WTC11 (cell line): ENCODE measurements at regions not wholly inside any gene's neighbourhood (a gene's known extent, or its start where the extent isn't known, plus 50 kb on each side); places are given as distances from the start of the nearest gene placed in this dataset.

Experiments
- ATAC-seq: fragments of 200-7000 bp; cut with Tn5 transposase; 2 replicates; pipeline ENCODE4 v1.10.0; 2021; ENCODE audit warnings: mild to moderate bottlenecking, moderate library complexity
- CTCF ChIA-PET: fragments of 300-600 bp; sonication (Branson Sonifier 250); formaldehyde crosslinking; loops from one replicate; lab custom pipeline; 2021; ENCODE audit warnings: antibody characterized with exemption; lab: Charles Lee
- POLR2A ChIA-PET: fragments of 350-600 bp; sonication (Branson Sonifier 250); formaldehyde crosslinking; loops from one replicate; lab custom pipeline; 2021; ENCODE audit warnings: antibody characterized with exemption; lab: Charles Lee
- DNase-seq: peaks from one replicate; pipeline ENCODE4 v3.0.0; 2021; ENCODE audit warnings: low spot score
- H3K27ac Mint-ChIP-seq: 2 replicates; pipeline ENCODE4 v1.8.0; 2021; ENCODE audit warnings: mixed read lengths
- H3K27me3 Mint-ChIP-seq: 2 replicates; pipeline ENCODE4 v1.8.0; 2021; ENCODE audit warnings: low read depth, mild to moderate bottlenecking, moderate library complexity, mixed read lengths
- H3K36me3 Mint-ChIP-seq: 2 replicates; pipeline ENCODE4 v1.8.0; 2021; ENCODE audit warnings: mixed read lengths
- H3K4me1 Mint-ChIP-seq: 2 replicates; pipeline ENCODE4 v1.8.0; 2022; ENCODE audit warnings: mixed read lengths
- H3K4me3 Mint-ChIP-seq: 2 replicates; pipeline ENCODE4 v1.8.0; 2021; ENCODE audit warnings: mild to moderate bottlenecking, moderate library complexity, mixed read lengths
- H3K9me3 Mint-ChIP-seq: 2 replicates; pipeline ENCODE4 v1.8.0; 2021; ENCODE audit warnings: mixed read lengths
- ATF2 ChIP-seq: sonication (generic); formaldehyde crosslinking; IDR thresholded peaks from 2 replicates; pipeline ENCODE4 v1.8.1; 2022; ENCODE audit warnings: low read depth, missing genetic modification reagents, borderline replicate concordance
- CREB1 ChIP-seq: sonication (generic); formaldehyde crosslinking; IDR thresholded peaks from 2 replicates; pipeline ENCODE4 v1.8.0; 2023; ENCODE audit warnings: mild to moderate bottlenecking, missing genetic modification reagents
- CREM ChIP-seq: sonication (generic); formaldehyde crosslinking; IDR thresholded peaks from 2 replicates; pipeline ENCODE4 v1.8.1; 2022; ENCODE audit warnings: mild to moderate bottlenecking, missing genetic modification reagents, moderate library complexity
- GABPB1 ChIP-seq: sonication (generic); formaldehyde crosslinking; IDR thresholded peaks from 2 replicates; pipeline ENCODE4 v1.8.1; 2023; ENCODE audit warnings: mild to moderate bottlenecking, missing genetic modification reagents
- GRHL2 ChIP-seq: fragments of 250-450 bp; sonication (Bioruptor Pico); IDR thresholded peaks from 2 replicates; pipeline ENCODE4 v1.8.0; 2022; ENCODE audit warnings: mild to moderate bottlenecking, moderate library complexity; ENCODE audit not compliant: insufficient replicate concordance, severe bottlenecking
- GTF2I ChIP-seq: fragments of 250-450 bp; sonication (Bioruptor Pico); conservative IDR thresholded peaks from 2 replicates; pipeline ENCODE4 v1.4.0; 2021; ENCODE audit warnings: mild to moderate bottlenecking
- HMGXB4 ChIP-seq: sonication (generic); formaldehyde crosslinking; IDR thresholded peaks from 2 replicates; pipeline ENCODE4 v1.8.1; 2023; ENCODE audit warnings: mild to moderate bottlenecking, moderate library complexity, missing genetic modification reagents
- KAT7 ChIP-seq: sonication (generic); formaldehyde crosslinking; IDR thresholded peaks from 2 replicates; pipeline ENCODE4 v1.8.1; 2023; ENCODE audit warnings: missing genetic modification reagents, mild to moderate bottlenecking, borderline replicate concordance
- NFATC4 ChIP-seq: fragments of 250-450 bp; sonication (Bioruptor Pico); IDR thresholded peaks from 2 replicates; pipeline ENCODE4 v1.9.0; 2021; ENCODE audit warnings: mild to moderate bottlenecking
- NFE2L1 ChIP-seq: sonication (generic); formaldehyde crosslinking; IDR thresholded peaks from 2 replicates; pipeline ENCODE4 v1.8.1; 2023; ENCODE audit warnings: missing genetic modification reagents
- NFYB ChIP-seq: sonication (generic); formaldehyde crosslinking; conservative IDR thresholded peaks from 2 replicates; pipeline ENCODE4 v1.8.0; 2022; ENCODE audit warnings: low read depth, missing genetic modification reagents
- OVOL2 ChIP-seq: fragments of 250-450 bp; sonication (Bioruptor Pico); IDR thresholded peaks from 2 replicates; pipeline ENCODE4 v1.9.0; 2021; ENCODE audit warnings: mild to moderate bottlenecking, borderline replicate concordance
- PREB ChIP-seq: sonication (generic); formaldehyde crosslinking; IDR thresholded peaks from 2 replicates; pipeline ENCODE4 v1.8.1; 2022; ENCODE audit warnings: mild to moderate bottlenecking, missing genetic modification reagents, moderate library complexity, borderline replicate concordance
- RELA ChIP-seq: sonication (generic); formaldehyde crosslinking; IDR thresholded peaks from 2 replicates; pipeline ENCODE4 v1.8.1; 2022; ENCODE audit warnings: missing genetic modification reagents, mild to moderate bottlenecking, borderline replicate concordance
- RORB ChIP-seq: fragments of 250-450 bp; sonication (Bioruptor Pico); IDR thresholded peaks from 2 replicates; pipeline ENCODE4 v1.9.0; 2021; ENCODE audit warnings: mild to moderate bottlenecking
- SOX15 ChIP-seq: fragments of 250-450 bp; sonication (Bioruptor Pico); IDR thresholded peaks from 2 replicates; pipeline ENCODE4 v1.9.0; 2021; ENCODE audit warnings: mild to moderate bottlenecking
- TEAD1 ChIP-seq: sonication (generic); formaldehyde crosslinking; IDR thresholded peaks from 2 replicates; pipeline ENCODE4 v1.8.0; 2022; ENCODE audit warnings: mild to moderate bottlenecking, missing genetic modification reagents
- ZBTB21 ChIP-seq: sonication (generic); formaldehyde crosslinking; IDR thresholded peaks from 2 replicates; pipeline ENCODE4 v1.8.1; 2023; ENCODE audit warnings: mild to moderate bottlenecking, missing genetic modification reagents, borderline replicate concordance
- ZNF317 ChIP-seq: sonication (generic); formaldehyde crosslinking; IDR thresholded peaks from 2 replicates; pipeline ENCODE4 v1.8.1; 2023; ENCODE audit warnings: low read depth, mild to moderate bottlenecking, moderate library complexity, missing genetic modification reagents, borderline replicate concordance
- TF ChIP-seq, protein P1 (sequence below): fragments of 250-450 bp; sonication (Bioruptor Pico); IDR thresholded peaks from 2 replicates; pipeline ENCODE4 v1.9.0; 2021; ENCODE audit warnings: mild to moderate bottlenecking, borderline replicate concordance
- TF ChIP-seq, protein P2 (sequence below): fragments of 250-450 bp; sonication (Bioruptor Pico); IDR thresholded peaks from 2 replicates; pipeline ENCODE4 v1.8.0; 2021; ENCODE audit warnings: mild to moderate bottlenecking
- TF ChIP-seq, protein P3 (sequence below): sonication (generic); formaldehyde crosslinking; IDR thresholded peaks from 2 replicates; pipeline ENCODE4 v1.8.0; 2022; ENCODE audit warnings: mild to moderate bottlenecking, missing genetic modification reagents
- TF ChIP-seq, protein P4 (sequence below): fragments of 250-450 bp; sonication (Bioruptor Pico); conservative IDR thresholded peaks from 2 replicates; pipeline ENCODE4 v1.9.0; 2021; ENCODE audit warnings: mild to moderate bottlenecking

GRCh38 chr1:30358500-30358899 lies 364.9 kb downstream of the MATN1 start:
- Mint-ChIP-seq H3K27ac (no peak overlapping the region), H3K27me3 (no peaks in the 10 kb centered on the region; the same call in 1 of the 2 replicates), H3K36me3 (no peaks in the 10 kb centered on the region), H3K4me1 (peaks cover 27% of the 10 kb centered on the region), H3K9me3 (no peaks in the 10 kb centered on the region), H3K4me3 (no peak overlapping the region)
- peak; percentile 48 for ATAC-seq
- DNase-seq = no peak
- ChIA-PET POLR2A (no interaction called here), CTCF (interaction anchor here (1.0 to 2.0 kb wide), 3 partner anchors 19 to 50 kb away, joined by 3 to 18 read pairs (median 3); no protein-coding TSS in a partner anchor)
- TF ChIP-seq GTF2I (CRISPR knock-in tag) = no peak
- TF ChIP-seq TEAD1 (CRISPR knock-in tag) = no peak
- TF ChIP-seq OVOL2 = no peak
- TF ChIP-seq, protein P1, sequence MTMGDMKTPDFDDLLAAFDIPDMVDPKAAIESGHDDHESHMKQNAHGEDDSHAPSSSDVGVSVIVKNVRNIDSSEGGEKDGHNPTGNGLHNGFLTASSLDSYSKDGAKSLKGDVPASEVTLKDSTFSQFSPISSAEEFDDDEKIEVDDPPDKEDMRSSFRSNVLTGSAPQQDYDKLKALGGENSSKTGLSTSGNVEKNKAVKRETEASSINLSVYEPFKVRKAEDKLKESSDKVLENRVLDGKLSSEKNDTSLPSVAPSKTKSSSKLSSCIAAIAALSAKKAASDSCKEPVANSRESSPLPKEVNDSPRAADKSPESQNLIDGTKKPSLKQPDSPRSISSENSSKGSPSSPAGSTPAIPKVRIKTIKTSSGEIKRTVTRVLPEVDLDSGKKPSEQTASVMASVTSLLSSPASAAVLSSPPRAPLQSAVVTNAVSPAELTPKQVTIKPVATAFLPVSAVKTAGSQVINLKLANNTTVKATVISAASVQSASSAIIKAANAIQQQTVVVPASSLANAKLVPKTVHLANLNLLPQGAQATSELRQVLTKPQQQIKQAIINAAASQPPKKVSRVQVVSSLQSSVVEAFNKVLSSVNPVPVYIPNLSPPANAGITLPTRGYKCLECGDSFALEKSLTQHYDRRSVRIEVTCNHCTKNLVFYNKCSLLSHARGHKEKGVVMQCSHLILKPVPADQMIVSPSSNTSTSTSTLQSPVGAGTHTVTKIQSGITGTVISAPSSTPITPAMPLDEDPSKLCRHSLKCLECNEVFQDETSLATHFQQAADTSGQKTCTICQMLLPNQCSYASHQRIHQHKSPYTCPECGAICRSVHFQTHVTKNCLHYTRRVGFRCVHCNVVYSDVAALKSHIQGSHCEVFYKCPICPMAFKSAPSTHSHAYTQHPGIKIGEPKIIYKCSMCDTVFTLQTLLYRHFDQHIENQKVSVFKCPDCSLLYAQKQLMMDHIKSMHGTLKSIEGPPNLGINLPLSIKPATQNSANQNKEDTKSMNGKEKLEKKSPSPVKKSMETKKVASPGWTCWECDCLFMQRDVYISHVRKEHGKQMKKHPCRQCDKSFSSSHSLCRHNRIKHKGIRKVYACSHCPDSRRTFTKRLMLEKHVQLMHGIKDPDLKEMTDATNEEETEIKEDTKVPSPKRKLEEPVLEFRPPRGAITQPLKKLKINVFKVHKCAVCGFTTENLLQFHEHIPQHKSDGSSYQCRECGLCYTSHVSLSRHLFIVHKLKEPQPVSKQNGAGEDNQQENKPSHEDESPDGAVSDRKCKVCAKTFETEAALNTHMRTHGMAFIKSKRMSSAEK (CRISPR knock-in tag) = no peak
- TF ChIP-seq NFE2L1 = no peak
- no peak for TF ChIP-seq ATF2 (CRISPR knock-in tag)
- TF ChIP-seq KAT7 (CRISPR knock-in tag) = no peak
- TF ChIP-seq SOX15 (CRISPR knock-in tag) = no peak
- no peak for TF ChIP-seq GABPB1
- TF ChIP-seq HMGXB4 (CRISPR knock-in tag) = no peak
- TF ChIP-seq ZNF317 (CRISPR knock-in tag) = no peak
- TF ChIP-seq, protein P2, sequence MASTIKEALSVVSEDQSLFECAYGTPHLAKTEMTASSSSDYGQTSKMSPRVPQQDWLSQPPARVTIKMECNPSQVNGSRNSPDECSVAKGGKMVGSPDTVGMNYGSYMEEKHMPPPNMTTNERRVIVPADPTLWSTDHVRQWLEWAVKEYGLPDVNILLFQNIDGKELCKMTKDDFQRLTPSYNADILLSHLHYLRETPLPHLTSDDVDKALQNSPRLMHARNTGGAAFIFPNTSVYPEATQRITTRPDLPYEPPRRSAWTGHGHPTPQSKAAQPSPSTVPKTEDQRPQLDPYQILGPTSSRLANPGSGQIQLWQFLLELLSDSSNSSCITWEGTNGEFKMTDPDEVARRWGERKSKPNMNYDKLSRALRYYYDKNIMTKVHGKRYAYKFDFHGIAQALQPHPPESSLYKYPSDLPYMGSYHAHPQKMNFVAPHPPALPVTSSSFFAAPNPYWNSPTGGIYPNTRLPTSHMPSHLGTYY (CRISPR knock-in tag) = no peak
- TF ChIP-seq NFYB = no peak

DNA sequence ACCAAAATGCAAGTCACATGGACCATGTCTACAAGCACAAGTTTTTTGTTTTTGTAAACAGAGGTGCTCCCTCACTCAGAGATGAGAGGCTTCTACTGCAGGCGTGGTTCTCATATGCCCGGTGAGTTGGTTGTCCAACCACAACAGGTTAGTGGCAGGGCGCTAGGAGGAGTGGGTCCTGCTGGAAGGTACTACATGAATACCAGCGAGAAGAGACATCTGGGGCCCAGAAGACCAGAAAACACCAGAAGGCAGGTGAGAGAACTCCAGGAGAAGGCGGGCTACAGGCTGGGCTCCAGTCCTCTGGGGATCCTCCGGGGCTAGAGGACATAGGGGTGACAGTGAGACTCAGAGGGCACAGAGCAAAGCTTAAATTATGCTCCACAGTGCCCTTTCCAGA lies 366.5 kb downstream of the MATN1 start:
- DNase-seq = no peak
- H3K27ac Mint-ChIP-seq = no peak overlapping the region
- POLR2A ChIA-PET = no interaction called here

More for the DNA sequence above, 366.5 kb downstream of the MATN1 start:
- TF ChIP-seq, protein P3, sequence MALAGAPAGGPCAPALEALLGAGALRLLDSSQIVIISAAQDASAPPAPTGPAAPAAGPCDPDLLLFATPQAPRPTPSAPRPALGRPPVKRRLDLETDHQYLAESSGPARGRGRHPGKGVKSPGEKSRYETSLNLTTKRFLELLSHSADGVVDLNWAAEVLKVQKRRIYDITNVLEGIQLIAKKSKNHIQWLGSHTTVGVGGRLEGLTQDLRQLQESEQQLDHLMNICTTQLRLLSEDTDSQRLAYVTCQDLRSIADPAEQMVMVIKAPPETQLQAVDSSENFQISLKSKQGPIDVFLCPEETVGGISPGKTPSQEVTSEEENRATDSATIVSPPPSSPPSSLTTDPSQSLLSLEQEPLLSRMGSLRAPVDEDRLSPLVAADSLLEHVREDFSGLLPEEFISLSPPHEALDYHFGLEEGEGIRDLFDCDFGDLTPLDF = no peak
- TF ChIP-seq CREM (CRISPR knock-in tag) (no peak), PREB (CRISPR knock-in tag) (no peak), ZBTB21 (CRISPR knock-in tag) (no peak), RELA (CRISPR knock-in tag) (no peak), GRHL2 (CRISPR knock-in tag) (no peak), ZNF317 (CRISPR knock-in tag) (no peak), CREB1 (CRISPR knock-in tag) (no peak), NFATC4 (CRISPR knock-in tag) (no peak), GABPB1 (no peak), RORB (CRISPR knock-in tag) (no peak)
- TF ChIP-seq, protein P4, sequence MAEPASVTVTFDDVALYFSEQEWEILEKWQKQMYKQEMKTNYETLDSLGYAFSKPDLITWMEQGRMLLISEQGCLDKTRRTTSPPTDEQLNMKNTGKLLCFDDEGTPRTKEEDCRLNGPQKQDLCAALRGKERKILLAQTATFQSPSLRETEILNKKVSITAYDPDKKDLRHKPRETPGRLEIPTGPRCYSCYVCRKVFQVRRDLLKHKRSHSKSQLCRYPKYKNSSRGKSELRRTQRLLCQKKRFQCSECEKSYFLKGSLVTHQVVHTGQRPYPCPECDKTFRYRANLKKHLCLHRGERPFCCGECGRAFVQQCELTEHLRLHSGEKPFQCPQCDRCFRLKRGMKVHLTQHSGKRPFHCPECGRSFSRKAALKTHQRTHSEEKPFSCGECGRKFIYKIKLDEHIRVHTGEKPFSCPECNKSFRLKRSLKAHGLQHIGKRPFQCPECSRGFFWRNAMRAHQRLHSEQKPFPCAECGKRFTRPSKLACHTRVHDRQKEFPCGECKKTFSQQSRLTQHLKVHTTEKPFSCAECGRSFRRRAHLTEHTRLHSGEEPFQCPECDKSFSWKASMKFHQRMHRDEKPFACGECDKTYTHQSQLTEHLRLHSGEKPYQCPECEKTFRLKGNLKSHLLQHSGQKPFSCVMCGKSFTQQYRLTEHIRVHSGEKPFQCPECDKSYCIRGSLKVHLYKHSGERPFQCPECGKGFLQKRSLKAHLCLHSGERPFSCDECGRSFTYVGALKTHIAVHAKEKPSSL (CRISPR knock-in tag) = no peak
- CTCF ChIA-PET = interaction anchor here (1.3 to 2.0 kb wide), 2 partner anchors 23 kb away, joined by 5 to 18 read pairs; no protein-coding TSS in a partner anchor
- ATAC-seq = no peak
- Mint-ChIP-seq H3K4me3 (no peak overlapping the region), H3K27me3 (no peaks in the 10 kb centered on the region; the same call in 1 of the 2 replicates), H3K4me1 (peaks cover 15% of the 10 kb centered on the region), H3K36me3 (no peaks in the 10 kb centered on the region), H3K9me3 (no peaks in the 10 kb centered on the region)
